Activated T-helper 17 cell treated with anti-CD3 and anti-CD28 coated beads, Interleukin-2, amount 50 U/mL, for 72 hours (primary cell): ENCODE measurements at regions not wholly inside any gene's neighbourhood (a gene's known extent, or its start where the extent isn't known, plus 50 kb on each side); places are given as distances from the start of the nearest gene placed in this dataset.

ENCODE experiments used
- ATAC-seq: fragments of 150-1000 bp; cut with Tn5 transposase; replicated peaks from 2 replicates; pipeline ENCODE4 v1.10.0; 2021; ENCODE audit warnings: mild to moderate bottlenecking, moderate library complexity
- H3K27ac Mint-ChIP-seq: one replicate; pipeline ENCODE4 v1.8.0; 2022; ENCODE audit warnings: mixed read lengths
- H3K27me3 Mint-ChIP-seq: one replicate; pipeline ENCODE4 v1.8.0; 2022; ENCODE audit warnings: mixed read lengths
- H3K36me3 Mint-ChIP-seq: one replicate; pipeline ENCODE4 v1.8.0; 2022; ENCODE audit warnings: low read depth, mild to moderate bottlenecking, mixed read lengths
- H3K4me1 Mint-ChIP-seq: one replicate; pipeline ENCODE4 v1.8.0; 2022; ENCODE audit warnings: mixed read lengths
- H3K4me3 Mint-ChIP-seq: one replicate; pipeline ENCODE4 v1.8.0; 2022; ENCODE audit warnings: mild to moderate bottlenecking, mixed read lengths
- H3K9me3 Mint-ChIP-seq: one replicate; pipeline ENCODE4 v1.8.0; 2022; ENCODE audit warnings: mixed read lengths

DNA sequence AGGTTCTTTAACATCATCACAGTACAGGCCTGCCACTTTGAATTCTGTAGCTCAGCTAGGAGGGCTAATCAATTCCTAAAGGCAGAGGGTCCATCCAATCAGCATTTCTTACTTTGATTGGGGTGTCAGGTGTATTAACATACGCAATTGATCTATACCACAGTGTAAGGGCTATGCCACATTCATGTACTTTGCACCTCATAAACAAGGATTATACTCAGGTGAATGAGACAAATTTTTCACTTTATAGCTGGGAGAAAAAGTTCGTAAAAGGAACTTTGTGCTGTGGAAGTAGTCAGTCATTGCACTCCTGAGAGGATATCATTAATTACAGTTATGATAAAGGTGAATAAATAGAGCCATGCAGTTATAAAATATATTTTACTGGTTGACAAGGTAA, 119.9 kb upstream of the AHR start:
- Mint-ChIP-seq H3K4me3 (no peak overlapping the region), H3K36me3 (no peaks in the 10 kb centered on the region), H3K27ac (no peak overlapping the region), H3K4me1 (no peaks in the 10 kb centered on the region), H3K9me3 (peaks cover 5% of the 10 kb centered on the region), H3K27me3 (no peaks in the 10 kb centered on the region)
- ATAC-seq = no peak

DNA sequence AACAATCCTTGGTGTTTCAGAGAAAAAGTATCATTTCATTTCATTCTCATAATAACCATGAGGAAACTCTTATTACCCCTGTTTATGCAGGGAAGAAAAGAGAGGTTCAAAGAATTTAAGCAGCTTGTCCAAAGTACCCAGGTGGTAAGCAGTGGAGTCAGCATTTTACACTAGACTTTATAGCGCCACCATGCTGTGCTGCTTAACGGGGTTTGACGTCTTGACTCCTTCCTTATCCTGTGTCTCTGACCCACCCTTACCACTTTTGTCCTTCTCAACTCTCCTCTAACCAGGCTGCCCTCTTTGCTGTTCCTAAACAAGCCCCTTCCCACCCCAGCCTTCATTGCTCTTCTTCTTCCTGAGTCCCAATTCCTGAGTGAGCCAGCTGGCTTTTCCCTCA, 117.0 kb upstream of the AHR start:
- H3K27me3 Mint-ChIP-seq = no peaks in the 10 kb centered on the region
- H3K4me1 Mint-ChIP-seq = peaks cover 9% of the 10 kb centered on the region
- H3K36me3 Mint-ChIP-seq = no peaks in the 10 kb centered on the region
- no peak overlapping the region for H3K27ac Mint-ChIP-seq
- no peak overlapping the region for H3K4me3 Mint-ChIP-seq
- no peaks in the 10 kb centered on the region for H3K9me3 Mint-ChIP-seq
- ATAC-seq = no peak

GRCh38 chr7:17183630-17184328, 114.7 kb upstream of the AHR start:
- H3K4me1 Mint-ChIP-seq = peaks cover 9% of the 10 kb centered on the region
- no peak for ATAC-seq
- H3K4me3 Mint-ChIP-seq = no peak overlapping the region
- H3K9me3 Mint-ChIP-seq = no peaks in the 10 kb centered on the region
- no peak overlapping the region for H3K27ac Mint-ChIP-seq
- H3K36me3 Mint-ChIP-seq = no peaks in the 10 kb centered on the region
- H3K27me3 Mint-ChIP-seq = no peaks in the 10 kb centered on the region

DNA sequence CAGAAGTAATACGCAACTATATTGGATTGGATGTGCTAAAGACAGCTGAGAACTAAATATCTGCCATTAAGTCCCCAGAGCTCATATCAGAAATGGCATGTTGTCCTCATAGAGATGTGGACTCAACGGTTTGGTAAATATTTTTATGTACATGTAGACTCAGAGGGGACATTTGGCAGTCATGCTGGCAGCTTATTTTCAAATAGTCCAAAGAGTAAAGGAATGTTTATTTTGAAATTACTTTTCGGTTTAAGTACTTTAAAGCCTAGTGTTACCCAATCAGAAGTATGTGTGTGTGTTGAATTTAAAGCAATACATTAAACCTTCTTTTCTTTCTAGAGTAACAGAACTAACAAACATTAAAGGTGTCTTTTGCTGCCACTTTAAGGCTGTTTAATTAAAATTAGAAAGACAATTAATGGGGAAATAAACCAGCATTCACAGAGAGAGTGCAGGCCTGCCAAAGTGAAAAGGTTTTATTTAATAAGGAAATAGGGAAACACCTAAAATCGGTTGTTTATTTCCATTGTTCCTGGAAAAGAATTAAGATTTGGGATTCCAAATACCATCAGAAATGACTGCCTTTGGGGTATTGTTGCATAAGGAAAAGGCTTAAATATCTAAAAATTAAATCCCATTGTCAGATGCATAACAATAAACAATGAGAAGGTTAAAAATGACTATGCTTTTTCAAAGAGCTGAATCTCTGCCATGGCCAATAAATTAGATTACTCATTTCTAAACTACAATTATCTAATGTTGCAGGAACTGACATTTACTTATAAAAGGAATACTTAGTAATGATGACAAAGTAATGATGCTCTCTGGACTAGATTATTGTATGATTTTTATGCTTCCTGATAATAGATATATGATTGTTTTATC, 113.4 kb upstream of the AHR start:
- ATAC-seq = peak; percentile 52

GRCh38 chr7:17185690-17186070, 112.8 kb upstream of the AHR start:
- no peaks in the 10 kb centered on the region for H3K9me3 Mint-ChIP-seq
- H3K27me3 Mint-ChIP-seq = no peaks in the 10 kb centered on the region
- peaks cover 9% of the 10 kb centered on the region for H3K4me1 Mint-ChIP-seq
- no peaks in the 10 kb centered on the region for H3K36me3 Mint-ChIP-seq
- peak overlapping the region; percentile 50 for H3K4me3 Mint-ChIP-seq
- peak; percentile 95 for ATAC-seq
- peak overlapping the region; percentile 12 for H3K27ac Mint-ChIP-seq

More for the DNA sequence above, 113.4 kb upstream of the AHR start:
- Mint-ChIP-seq H3K27me3 (no peaks in the 10 kb centered on the region), H3K4me1 (peaks cover 9% of the 10 kb centered on the region), H3K27ac (peak overlapping the region; percentile 12), H3K4me3 (peak overlapping the region; percentile 50), H3K9me3 (no peaks in the 10 kb centered on the region), H3K36me3 (no peaks in the 10 kb centered on the region)

GRCh38 chr7:17186745-17187530, 111.5 kb upstream of the AHR start:
- peak overlapping the region; percentile 50 for H3K4me3 Mint-ChIP-seq
- H3K27ac Mint-ChIP-seq = peak overlapping the region; percentile 47
- ATAC-seq = no peak
- no peaks in the 10 kb centered on the region for H3K36me3 Mint-ChIP-seq
- H3K4me1 Mint-ChIP-seq = peaks cover 9% of the 10 kb centered on the region
- no peaks in the 10 kb centered on the region for H3K27me3 Mint-ChIP-seq
- H3K9me3 Mint-ChIP-seq = no peaks in the 10 kb centered on the region

- Mint-ChIP-seq H3K4me3 (no peak overlapping the region), H3K36me3 (no peaks in the 10 kb centered on the region), H3K9me3 (no peaks in the 10 kb centered on the region), H3K4me1 (peaks cover 5% of the 10 kb centered on the region), H3K27me3 (no peaks in the 10 kb centered on the region), H3K27ac (no peak overlapping the region)
- no peak for ATAC-seq
Measured at GRCh38 chr7:17194656-17195055, 103.8 kb upstream of the AHR start.

DNA sequence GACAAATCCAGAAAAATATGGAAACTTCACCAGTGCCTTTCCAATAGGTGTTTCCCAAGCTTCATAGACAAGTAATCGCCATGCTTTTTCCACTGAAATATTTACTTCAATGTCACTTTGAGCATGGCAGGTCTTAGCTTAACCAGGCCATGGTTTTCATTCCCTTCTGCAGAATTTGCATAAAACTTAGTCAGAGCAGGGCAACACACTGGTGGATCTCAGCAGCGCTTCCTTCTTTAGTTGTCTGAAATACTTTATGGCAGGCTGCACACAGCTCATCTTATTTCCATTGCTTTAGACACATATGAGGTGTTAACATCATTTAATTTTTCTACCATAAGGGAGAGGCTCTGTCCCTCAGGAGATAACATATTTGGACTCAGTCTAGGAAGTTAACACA, 102.9 kb upstream of the AHR start:
- ATAC-seq = peak; percentile 60
- H3K4me3 Mint-ChIP-seq = no peak overlapping the region
- no peaks in the 10 kb centered on the region for H3K36me3 Mint-ChIP-seq

DNA sequence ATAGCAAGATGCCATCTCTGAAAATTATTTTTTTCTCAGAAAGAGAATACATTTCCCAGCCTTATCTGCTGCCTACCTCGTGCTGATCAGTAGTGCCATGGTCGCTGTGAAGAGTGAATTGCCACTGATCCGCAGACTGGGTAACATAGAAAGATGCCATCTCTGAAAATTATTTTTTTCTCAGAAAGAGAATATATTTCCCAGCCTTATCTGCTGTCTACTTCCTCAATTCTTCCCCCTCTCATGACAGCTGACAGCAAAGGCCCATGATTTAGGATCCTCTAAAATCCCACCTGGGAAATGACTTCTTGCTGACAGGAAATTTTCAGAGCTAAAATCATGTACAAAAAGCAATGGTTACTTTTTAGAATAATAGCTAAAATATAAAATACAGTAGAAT, 92.5 kb upstream of the AHR start:
- Mint-ChIP-seq H3K9me3 (no peaks in the 10 kb centered on the region), H3K4me1 (no peaks in the 10 kb centered on the region)
- ATAC-seq = no peak

More for the DNA sequence above, 102.9 kb upstream of the AHR start:
- Mint-ChIP-seq H3K4me1 (peaks cover 5% of the 10 kb centered on the region), H3K27ac (no peak overlapping the region), H3K27me3 (no peaks in the 10 kb centered on the region), H3K9me3 (no peaks in the 10 kb centered on the region)

DNA sequence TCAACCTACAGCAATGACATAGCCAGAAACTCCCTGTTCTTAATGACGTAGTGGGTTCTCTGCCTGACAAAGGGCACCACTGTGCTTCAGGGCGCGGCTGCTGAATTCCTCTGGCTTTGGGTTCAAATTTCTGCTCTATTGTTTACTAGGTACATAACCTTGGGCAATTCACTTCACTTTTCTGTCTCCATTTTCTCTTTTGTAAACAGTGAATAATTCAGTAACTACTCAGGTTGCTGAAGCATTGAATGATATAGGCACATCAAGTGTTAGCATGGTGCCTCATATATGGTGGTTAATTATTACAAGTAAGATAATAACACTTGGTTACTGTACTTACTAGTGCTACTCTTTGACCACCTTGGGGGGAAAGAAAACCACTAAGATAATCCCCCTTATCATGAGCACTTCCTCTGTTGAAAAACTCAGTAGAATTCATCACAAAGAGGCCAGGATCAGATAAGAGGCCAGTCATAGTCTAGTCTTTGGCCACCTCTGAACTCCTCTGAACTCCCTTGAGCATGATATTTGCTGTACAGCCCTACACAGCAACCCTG, 92.0 kb upstream of the AHR start:
- no peak overlapping the region for H3K27ac Mint-ChIP-seq

More for the DNA sequence above, 92.5 kb upstream of the AHR start:
- no peaks in the 10 kb centered on the region for H3K27me3 Mint-ChIP-seq
- no peaks in the 10 kb centered on the region for H3K36me3 Mint-ChIP-seq
- H3K27ac Mint-ChIP-seq = no peak overlapping the region
- H3K4me3 Mint-ChIP-seq = no peak overlapping the region

DNA sequence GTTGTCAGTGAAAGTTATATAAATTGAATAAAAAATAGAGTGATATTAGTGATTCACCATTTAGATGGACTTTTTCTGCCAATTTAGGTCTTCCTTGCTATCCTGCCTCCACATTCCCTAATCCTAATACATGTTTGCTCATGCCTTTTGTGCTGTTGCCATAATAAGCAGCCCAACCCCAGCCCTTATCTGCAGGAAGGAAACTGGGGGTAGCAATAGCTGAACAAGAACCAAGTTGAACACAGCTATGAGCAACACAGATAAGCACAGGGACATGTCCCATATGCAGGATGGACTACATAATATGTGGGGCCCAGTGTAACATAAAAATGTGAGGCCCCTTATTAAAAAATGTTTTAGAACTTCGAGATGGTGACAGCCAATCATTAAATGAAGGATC, 91.2 kb upstream of the AHR start:
- no peak overlapping the region for H3K27ac Mint-ChIP-seq
- no peak for ATAC-seq
- H3K36me3 Mint-ChIP-seq = no peaks in the 10 kb centered on the region
- no peak overlapping the region for H3K4me3 Mint-ChIP-seq
- no peaks in the 10 kb centered on the region for H3K27me3 Mint-ChIP-seq
- no peaks in the 10 kb centered on the region for H3K9me3 Mint-ChIP-seq
- H3K4me1 Mint-ChIP-seq = no peaks in the 10 kb centered on the region

More for the DNA sequence above, 92.0 kb upstream of the AHR start:
- no peaks in the 10 kb centered on the region for H3K9me3 Mint-ChIP-seq
- no peak overlapping the region for H3K4me3 Mint-ChIP-seq
- H3K27me3 Mint-ChIP-seq = no peaks in the 10 kb centered on the region
- H3K4me1 Mint-ChIP-seq = no peaks in the 10 kb centered on the region
- ATAC-seq = no peak
- H3K36me3 Mint-ChIP-seq = no peaks in the 10 kb centered on the region

DNA sequence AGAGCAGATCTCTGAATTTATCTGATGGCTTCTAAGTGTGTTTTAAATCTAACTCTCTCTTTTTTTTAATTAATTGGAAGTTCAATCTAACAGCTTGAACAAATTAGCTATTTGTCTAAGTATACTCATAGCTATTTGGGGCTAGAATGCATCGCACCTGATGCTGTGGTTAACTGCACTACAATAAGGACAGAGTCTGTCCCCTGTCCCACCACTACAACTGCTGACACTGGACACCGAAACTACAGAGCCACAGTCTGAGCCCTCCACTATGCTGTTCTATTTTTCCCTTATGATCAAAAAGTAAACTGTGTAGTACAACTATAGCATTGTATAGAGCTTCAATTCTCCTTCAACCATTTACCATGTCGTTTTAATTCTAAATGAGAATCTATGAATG, 89.4 kb upstream of the AHR start:
- Mint-ChIP-seq H3K4me3 (no peak overlapping the region), H3K4me1 (no peaks in the 10 kb centered on the region), H3K36me3 (no peaks in the 10 kb centered on the region), H3K27ac (no peak overlapping the region), H3K27me3 (no peaks in the 10 kb centered on the region), H3K9me3 (no peaks in the 10 kb centered on the region)
- ATAC-seq = no peak

GRCh38 chr7:17211307-17211836, 87.1 kb upstream of the AHR start:
- no peak for ATAC-seq
- Mint-ChIP-seq H3K36me3 (no peaks in the 10 kb centered on the region), H3K27ac (no peak overlapping the region), H3K4me3 (no peak overlapping the region), H3K27me3 (no peaks in the 10 kb centered on the region), H3K4me1 (no peaks in the 10 kb centered on the region), H3K9me3 (peaks cover 9% of the 10 kb centered on the region)

DNA sequence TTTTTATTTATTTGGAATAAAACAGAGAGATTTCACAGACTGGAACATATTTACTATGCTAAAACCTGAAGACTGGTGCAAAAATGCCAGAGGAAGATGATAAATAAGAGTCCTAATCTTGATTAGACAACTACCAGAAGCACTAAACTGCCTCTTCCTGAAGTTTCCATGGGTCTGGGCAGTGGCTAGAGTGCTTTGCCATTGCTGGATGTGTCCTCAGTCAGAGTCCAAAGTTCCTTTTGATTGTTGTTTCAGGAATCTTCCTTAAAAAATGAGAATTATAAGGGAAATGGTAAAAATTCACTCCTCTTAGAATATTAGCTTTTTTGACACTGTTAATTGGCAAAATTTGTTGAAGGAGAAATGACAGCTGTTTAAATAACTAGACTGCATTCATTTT, 86.3 kb upstream of the AHR start:
- Mint-ChIP-seq H3K9me3 (peaks cover 10% of the 10 kb centered on the region), H3K4me1 (no peaks in the 10 kb centered on the region), H3K36me3 (no peaks in the 10 kb centered on the region), H3K27me3 (no peaks in the 10 kb centered on the region), H3K27ac (no peak overlapping the region), H3K4me3 (no peak overlapping the region)
- ATAC-seq = no peak
